ENCODE measurements at regions not wholly inside any gene's neighbourhood (a gene's known extent, or its start where the extent isn't known, plus 50 kb on each side); places are given as distances from the start of the nearest gene placed in this dataset.
"Not testable (repeated sequence)": the region's sequence is repeated elsewhere in the genome, so short reads cannot be mapped to it uniquely, and the experiment has no call there.

DNA sequence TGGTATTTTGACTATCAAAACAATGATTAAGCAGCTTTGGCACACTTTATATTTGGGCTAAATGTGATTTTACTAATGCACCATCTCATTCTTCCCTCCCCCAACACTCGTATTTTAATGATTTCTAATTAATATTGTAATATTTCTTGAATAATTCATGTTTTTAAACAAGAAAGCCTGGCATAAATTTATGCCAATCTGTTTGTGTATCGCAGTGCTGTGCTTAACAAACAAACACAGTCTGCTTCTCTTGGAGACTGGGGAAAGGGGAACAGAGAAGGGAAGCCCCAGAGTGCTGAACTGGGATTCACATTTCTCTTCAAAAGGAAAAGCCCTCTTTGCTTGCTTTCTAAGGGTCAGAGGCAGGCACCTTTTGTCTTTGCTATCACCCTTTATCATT, 496.9 kb upstream of the STXBP6 start:
- no peak for DNase-seq (ENCODE audit: low spot score)

DNA sequence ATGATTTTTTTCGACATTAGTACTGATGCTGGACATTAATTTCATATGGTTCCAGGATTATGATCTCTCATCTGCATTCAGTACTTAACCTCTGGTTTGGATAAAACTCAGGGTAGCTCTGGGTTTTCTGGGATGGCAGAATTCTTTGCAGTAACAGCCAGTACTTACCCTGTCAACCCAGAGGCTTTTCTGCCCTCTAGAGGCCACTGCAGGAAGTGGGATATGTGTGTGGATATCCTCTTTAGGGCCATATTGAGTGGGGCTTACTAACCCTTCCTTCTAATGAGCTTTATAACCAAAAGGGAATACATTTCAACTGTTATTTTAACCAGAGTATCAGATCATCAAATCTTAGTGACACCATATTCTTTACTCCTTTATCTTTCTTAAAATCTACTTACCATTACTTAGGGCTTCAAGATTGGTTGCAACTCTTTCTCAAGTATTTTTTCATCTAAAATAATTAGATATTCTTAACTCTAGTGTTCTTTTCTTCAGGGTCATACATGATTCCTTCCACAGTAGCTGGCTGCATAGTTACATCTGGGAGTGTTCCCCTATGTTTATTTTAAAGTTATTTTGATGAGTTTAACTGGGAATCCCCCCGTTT, 488.0 kb upstream of the STXBP6 start:
- DNase-seq (ENCODE audit: low spot score), result peak; percentile 37

DNA sequence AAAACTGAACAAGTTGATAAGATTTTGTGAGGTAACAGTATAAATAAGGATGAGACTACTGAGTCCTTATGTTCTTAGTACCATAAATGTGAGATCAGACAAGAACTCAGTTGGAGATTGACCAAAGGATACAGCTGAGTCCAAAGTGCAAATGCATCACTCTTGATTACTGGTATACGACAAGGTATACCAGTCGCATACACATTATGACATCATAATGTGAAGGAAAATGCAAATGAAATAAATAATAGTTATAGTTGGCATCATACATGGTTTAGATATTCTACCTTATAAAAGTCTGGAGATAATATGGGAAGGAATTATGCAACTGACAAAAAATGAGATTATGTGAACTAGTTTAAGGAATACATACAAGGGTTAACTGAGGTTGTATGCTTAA, 476.3 kb upstream of the STXBP6 start:
- no peak for DNase-seq (ENCODE audit: low spot score)

DNA sequence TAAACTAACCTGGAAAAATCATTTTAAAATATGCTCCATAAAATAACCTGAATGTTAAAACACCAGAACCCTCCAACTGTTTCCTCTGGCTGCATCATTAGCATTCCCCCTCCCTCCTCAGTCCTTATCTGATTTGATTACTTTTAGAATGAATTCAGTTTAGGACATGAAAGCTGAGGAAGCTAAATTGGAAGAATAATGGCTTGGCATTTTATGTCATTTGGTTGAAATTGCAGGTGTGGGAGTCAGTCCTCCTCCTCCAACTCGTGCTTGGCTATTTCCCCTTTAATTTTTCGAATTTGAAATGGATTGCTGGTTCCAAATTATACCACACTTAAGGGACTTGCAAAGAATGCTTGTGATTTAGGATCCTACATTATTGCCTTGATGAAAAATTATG, 473.0 kb upstream of the STXBP6 start:
- no peak for DNase-seq (ENCODE audit: low spot score)

DNA sequence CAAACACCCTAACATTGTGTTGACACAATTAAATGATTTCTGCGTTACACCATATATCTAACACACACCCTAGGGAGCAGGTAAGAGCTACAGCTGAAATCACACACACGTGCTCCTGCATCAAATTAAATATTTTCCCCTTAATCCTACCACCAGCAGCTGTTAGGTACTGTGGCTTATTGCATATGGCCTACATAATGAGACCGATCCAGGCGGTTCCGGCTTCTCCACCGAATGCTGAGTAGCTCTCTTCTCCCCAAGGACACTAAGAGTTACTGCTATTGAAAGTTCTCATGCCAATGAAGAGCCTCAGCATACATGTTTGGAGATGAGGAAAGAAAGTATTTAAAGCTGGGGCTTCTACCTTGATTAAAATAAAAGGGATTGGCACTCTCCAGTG, 472.2 kb upstream of the STXBP6 start:
- DNase-seq (ENCODE audit: low spot score), result no peak

DNA sequence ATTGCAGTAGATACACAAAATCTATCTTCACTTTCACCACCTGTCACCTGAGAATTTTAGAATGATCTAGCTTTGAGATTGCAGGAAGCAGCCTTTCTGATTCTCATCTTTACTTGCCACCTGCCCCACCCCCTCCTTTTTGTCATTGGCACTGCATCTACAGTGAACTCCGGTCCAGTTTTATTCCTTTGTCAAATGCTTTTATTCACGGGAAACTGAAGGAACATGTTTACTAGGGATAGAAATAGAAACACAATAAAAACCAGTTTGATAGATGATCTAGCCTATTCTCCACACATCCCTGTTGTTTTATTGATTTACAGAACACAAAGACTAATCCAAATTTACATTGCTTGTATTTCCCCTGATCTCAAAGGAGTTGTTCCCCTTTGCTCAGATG, 471.7 kb upstream of the STXBP6 start:
- no peak for DNase-seq (ENCODE audit: low spot score)

DNA sequence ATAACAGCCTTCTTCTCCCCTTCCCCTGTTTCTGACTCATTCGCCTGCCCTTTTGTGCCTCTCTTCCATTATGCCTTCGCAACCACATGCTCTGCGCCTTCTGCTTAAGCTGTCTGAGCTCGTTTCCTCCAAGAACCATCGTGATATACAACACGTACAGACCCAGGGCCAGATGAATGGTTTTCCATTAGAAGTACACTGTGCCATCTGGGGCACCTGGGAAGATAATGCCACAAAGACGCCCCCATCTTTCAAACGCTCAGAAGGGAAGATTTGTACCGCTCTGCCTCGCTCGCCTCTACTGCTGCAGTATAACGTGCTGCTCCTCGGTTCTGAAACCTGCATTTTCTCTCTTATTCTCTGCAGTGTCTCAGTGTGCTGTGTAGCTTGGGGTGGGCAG, 470.9 kb upstream of the STXBP6 start:
- no peak for DNase-seq (ENCODE audit: low spot score)

DNA sequence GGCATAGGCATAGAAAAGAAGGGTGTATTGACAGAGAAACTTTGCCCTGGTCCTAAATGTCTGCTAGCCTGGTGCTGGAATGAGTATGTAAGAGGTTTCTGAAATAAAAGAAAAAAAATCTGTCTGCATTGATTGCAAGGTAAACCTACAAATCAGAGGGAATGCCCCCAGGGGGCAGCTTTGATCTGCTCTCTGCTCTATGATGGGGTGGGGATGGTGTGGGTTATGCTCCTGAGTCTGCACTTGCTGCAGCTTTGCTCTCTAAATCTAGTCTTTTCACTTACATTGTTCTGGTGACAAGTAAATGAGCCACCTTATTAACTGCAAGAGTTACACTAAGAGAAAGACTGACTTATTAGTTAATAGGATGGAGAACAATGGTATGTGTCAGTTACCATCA, 468.4 kb upstream of the STXBP6 start:
- no peak for DNase-seq (ENCODE audit: low spot score)

DNA sequence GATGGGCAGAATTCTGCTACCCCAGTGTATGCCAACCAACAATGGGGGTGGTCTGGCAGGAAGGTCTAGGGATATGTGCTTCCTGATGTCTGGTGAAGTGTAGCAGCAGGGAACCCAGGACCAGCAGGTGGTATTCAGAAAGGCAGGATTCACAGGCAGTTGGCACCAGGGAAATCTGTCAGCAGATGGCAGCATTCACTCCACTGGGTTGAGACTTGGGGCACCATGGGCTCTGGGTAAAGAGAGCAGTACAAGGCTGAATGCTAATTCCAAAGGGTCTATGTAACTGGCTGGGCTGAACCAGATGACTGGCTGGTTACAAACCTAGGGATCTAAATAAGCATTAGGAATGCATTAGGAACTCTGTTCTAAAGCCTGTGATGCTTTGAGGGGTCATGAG, 466.9 kb upstream of the STXBP6 start:
- DNase-seq (ENCODE audit: low spot score), result no peak

DNA sequence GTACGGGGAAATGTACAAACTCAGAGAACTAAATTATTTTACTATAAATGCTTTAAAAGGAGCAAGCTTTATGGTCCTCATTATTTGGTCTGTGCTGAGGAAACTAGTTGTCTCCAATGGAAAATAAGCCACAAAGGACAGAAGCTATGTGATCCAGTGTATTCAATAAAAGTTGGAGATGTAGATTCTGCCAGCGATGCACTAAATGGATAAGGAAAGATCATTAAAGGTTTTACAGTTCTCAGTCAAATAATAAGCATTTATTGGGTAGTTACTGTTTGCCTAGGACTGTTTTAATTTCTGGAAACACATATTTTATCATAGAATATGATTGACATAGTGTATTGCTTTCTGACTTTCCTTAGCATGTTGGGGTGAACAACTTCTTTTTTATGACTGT, 458.9 kb upstream of the STXBP6 start:
- no peak for DNase-seq (ENCODE audit: low spot score)

DNA sequence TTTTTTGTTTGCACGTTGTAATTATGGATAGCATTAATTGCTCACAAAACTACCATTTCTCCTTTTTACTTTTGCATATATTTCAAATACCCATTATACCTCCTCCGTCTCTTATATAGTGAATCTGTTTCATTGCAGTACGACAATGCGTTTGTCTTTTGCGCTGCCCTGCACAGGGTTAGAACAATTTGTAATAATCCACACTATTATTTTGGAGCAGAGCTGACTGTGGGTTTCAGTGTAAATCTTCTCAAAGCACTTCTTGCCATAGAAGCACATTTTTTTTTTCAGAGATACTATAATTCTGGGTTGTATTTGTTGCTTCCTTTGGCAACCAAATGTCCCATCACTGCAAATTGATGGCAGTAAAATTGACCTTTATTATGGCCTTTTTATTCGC, 451.8 kb upstream of the STXBP6 start:
- DNase-seq (ENCODE audit: low spot score), result no peak

DNA sequence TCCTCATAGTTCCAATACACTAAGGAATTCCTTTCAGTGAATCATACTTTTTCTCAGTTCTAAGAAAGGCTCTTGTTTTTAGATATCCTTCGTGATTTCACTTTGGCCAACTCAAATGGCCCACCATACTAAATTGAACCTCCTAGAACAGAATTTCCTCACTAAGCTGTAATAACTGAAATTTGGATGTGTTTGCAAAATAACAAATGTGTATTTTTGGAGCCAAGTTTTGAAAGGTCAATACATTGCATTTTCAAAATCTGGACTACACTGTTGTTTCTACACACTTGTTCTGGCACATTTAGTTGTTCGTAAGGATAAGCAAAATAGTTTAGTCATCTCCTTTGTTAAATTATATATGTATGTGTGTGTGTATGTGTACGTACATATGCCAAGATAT, 439.0 kb upstream of the STXBP6 start:
- no peak for DNase-seq (ENCODE audit: low spot score)

DNA sequence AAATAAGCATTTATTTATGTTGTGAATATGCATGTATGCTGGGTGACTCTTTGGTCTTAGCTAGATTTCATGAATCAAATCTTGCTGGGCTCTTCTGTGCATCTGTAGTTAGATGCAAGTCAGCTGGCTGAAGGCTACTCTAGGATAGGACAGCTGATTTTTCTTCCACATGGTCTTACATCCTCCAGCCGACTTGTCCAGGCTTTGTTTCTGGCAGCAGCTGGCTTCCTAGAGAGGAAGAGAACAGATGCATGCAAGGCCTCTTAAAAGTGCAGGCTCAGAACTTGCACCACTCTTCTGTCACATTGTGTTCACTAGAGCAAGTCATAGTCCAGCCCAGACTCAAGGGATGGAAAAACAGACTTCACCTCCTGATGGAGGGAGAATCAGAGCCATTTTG, 435.4 kb upstream of the STXBP6 start:
- no peak for DNase-seq (ENCODE audit: low spot score)

DNA sequence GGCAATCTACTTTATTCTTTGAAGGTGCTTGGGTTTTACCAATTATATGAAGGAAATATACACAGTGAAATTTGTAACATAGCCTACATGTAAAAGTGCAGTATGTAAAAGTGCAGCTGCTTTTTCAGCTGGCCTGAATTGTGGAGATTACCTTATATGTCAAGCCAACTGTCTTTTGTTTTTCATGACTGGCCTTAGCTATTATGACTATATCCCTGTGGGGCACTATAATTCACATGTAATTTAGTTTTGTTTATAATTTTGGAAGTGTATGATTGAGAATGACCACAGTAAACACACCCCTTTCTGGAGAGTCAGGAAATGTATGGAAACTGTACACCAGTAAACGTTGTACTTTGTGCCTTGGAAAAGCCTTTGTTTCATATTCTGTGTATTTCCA, 435.0 kb upstream of the STXBP6 start:
- no peak for DNase-seq (ENCODE audit: low spot score)

DNA sequence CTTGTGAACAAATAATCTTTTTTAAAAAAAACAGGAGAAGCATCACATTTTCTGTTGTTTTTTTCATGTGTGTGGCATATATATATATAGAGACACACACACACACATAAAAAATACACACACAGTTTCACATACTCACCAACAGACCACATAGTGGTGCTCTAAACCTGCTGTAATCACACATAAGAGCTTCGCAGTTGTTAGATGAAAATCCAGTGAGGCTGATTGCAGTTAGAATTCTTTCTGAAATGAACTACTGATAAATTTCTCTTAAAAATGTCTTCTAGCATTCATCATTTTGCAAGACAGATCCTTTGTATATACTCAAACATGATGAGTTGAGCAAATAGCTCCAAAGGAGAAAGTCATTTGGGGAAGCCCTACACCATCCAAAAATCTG, 434.3 kb upstream of the STXBP6 start:
- DNase-seq (ENCODE audit: low spot score), result no peak

DNA sequence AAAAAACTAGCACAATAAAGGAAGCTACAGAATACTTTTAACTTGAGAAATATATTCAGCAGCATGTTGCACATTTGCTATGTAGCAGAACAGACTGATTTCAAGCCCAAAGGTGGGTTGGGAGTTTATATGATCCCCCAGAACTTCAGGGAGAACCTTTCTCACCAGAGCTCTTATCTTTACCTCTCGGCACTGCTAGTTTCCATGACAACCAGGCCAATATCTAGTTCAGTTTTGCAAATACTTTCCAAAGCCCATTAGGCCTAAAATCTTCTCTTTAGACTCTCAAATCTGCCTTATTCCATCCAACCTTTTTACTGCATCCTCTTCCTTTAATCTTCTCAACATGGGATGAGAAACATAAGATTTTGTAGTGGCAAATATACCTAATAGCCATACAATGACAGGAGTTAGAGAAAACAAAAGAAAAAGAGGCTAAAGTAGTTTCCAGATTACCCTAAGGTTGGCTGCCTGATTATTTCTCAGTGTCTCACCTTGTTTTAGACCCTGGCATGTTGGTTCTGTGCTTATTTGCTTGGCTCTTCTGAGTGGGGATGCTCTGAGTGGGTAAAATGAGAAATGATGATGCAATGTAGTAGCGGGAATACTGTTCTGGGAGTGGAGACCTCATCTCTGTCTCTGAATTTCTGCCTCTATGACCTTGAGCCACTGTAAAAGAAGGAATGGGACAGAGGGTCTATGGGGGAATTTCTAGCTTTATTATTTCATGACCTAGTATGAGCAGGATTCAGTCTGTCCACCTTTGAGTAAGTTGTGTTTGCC, 427.6 kb upstream of the STXBP6 start:
- DNase-seq (ENCODE audit: low spot score), result no peak

DNA sequence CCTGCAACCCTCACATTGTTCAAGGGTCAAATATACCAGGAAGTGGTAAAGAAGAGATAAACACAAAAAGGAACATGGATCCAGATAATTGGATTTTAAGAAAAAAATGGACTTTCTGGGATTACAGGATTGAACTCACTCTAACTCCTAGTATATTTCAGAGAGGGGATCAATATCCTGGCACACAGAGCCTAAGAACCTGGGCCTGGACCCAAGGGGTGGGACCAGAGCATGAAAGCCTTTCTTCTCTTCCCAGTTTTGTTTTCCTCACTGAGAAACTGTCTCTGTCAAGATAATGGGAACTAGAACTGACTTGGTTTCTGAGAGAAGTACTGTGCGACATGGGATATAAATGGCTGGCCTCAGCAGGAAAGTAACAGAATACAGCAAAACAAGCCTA, 422.8 kb upstream of the STXBP6 start:
- DNase-seq (ENCODE audit: low spot score), result no peak

DNA sequence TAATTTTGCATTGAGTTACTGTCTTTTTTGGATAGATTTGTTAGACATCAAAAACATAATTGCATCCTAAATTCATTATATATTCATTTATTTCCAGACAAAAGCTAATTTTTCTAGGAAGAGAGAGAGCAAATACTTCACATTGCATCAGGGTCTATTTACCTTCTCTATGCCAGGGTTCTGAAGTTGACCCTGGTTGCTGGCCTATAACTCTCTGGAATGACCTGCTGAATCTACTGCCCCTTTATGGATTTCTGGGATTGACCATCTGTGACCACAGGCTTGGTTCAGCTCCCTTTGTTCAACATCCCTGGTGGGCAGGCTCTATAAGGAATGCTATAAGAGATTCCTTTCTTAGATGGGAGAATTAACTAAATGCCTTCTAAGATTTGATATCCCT, 414.8 kb upstream of the STXBP6 start:
- no peak for DNase-seq (ENCODE audit: low spot score)

DNA sequence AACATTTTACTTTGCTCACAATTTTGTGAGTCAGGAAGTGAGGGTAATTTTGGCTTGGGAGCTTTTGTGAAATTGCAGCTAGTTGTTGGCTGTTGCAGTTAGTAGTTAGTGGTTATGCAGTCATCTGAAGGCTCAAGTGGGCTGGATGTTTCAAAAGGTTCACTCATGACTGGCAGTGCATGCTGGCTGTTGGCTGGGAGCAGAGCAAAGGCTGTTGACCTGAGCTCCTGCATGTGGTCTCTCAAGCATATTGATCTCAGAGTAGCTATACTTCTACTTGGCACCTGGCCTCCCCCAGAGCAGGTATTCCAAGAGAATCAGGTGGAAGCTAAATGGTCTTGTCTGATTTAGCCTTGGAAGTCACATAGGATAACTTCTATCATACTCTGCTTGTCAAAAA, 414.1 kb upstream of the STXBP6 start:
- DNase-seq (ENCODE audit: low spot score), result no peak

DNA sequence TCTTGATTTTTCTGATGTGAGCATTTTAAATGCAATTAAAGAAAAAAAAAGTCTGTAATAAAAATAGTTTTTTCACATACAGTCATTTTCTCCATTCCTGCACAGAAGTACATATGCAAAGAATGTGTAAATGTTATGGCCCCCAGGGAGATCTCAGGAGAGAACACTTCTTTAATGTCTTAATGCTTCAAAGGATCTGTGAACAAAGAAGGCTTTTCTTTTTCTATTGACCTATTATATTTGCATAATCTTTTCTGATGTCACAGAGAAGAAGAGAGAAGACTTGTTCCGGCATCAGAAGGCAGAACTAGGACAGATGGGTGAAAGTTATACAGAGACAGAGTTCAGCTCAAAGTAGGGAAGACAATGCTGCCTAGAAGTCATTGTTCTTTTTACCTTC, 413.5 kb upstream of the STXBP6 start:
- DNase-seq (ENCODE audit: low spot score), result no peak

DNA sequence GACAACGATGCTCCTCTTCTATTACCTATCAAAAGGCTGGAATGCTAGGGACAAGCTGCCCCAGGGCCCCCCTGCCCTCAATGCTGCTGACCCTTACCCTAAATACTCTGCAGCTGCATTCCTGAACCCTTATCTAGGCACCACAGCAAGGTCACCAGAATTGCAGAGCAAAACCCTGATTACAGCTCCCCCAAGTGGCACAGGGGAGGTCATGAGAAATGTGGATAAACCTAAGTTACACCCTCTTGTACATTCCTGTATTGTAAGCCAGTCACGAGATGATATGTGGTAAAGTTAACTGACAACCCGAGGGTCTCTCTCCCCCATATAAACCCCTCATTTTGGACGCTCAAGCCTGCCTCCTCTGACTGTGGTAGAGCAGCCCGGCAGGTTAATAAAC, 411.8 kb upstream of the STXBP6 start:
- DNase-seq (ENCODE audit: low spot score), result no peak

DNA sequence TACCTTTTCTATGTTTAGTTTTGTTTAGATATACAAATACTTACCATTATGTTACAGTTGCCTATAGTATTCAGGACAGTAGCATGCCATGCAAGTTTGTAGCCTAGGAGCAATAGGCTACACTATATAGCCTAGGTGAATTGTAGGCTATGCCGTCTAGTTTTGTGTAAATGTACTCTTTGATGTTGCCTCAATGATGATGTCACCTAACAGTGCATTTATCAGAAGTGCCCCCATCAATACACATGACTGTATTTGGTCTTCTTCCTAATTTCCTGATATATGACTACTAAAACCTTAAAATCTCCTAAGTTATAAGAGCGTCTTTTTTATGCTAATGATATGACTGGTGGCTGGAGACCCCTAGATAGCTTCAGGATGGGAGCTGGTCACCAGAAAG, 394.4 kb upstream of the STXBP6 start:
- no peak for DNase-seq (ENCODE audit: low spot score)

DNA sequence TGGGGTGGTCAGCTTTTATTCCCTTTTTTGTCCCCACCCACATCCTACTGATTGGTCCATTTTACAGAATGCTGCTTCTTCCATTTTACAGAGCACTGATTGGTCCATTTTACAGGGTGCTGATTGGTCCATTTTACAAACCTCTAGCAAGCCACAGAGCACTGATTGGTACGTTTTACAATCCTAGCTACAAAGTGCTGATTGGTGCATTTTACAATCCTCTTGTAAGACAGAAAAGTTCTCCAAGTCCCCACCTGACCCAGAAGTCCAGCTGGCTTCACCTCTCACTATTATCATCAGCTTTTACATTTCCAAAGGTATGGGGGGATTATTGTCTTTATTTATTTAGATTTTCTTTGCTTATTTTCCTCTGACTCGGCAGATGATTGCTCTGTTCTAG, 390.4 kb upstream of the STXBP6 start:
- DNase-seq (ENCODE audit: low spot score), result not testable (repeated sequence)

DNA sequence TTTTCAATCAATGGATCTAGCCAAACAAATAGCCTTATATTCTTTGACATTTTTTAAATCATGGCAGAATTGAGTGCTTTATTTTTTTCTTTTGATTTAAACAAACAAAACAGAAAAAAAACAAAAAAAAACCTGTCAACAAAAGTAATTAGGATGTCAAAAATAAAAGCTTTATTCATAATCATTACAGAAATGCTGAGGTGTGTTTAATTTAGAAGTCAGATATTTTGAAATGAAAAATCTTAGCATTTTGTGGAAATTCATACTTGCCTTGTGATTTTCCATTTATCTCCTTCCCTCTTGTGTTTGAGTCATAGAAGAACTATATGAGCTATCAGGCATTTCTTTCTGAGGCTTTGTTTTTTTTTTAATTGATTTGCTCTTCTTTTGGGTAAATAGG, 387.0 kb upstream of the STXBP6 start:
- DNase-seq (ENCODE audit: low spot score), result no peak

Data from LoVo (cell line).